Fibroblast of lung (primary cell): ENCODE measurements at regions not wholly inside any gene's neighbourhood (a gene's known extent, or its start where the extent isn't known, plus 50 kb on each side); places are given as distances from the start of the nearest gene placed in this dataset.

Source experiments
- EZH2 ChIP-seq: IDR thresholded peaks from 2 replicates; pipeline ENCODE4 v1.5.1; 2012; ENCODE audit warnings: low read length, control low read depth, mild to moderate bottlenecking; ENCODE audit errors: missing control alignments
- TF ChIP-seq, protein P1 (sequence below), 2 donors: IDR thresholded peaks in 1 of 2; conservative IDR thresholded peaks in 1 of 2; 1 replicate in 1 of 2; 2 replicates in 1 of 2; pipeline ENCODE4 v1.5.1; 2011 to 2012; ENCODE audit warnings: low read length in 2 of 2, control low read depth in 1 of 2, inconsistent platforms in 1 of 2, low read depth in 1 of 2, mild to moderate bottlenecking in 1 of 2

DNA sequence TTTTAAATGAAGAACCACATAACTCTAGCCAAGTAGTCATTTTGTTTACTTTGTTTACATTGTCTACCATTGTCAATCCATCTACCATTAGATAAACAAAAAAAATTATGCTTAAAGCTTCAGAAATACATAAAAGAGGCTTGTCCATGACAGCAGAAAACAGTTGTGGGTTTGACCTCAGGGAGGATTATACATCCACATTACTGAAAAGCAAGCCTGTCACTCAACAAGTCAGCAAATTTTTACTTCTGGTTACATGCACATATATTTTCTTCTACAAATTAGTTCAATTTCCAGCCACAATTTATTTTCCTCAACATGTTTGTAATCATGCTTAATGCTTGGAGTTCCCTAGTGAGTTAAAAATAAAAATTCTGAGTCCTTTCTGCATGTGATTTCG is 713.3 kb downstream of the COL12A1 start:
- TF ChIP-seq, protein P1, sequence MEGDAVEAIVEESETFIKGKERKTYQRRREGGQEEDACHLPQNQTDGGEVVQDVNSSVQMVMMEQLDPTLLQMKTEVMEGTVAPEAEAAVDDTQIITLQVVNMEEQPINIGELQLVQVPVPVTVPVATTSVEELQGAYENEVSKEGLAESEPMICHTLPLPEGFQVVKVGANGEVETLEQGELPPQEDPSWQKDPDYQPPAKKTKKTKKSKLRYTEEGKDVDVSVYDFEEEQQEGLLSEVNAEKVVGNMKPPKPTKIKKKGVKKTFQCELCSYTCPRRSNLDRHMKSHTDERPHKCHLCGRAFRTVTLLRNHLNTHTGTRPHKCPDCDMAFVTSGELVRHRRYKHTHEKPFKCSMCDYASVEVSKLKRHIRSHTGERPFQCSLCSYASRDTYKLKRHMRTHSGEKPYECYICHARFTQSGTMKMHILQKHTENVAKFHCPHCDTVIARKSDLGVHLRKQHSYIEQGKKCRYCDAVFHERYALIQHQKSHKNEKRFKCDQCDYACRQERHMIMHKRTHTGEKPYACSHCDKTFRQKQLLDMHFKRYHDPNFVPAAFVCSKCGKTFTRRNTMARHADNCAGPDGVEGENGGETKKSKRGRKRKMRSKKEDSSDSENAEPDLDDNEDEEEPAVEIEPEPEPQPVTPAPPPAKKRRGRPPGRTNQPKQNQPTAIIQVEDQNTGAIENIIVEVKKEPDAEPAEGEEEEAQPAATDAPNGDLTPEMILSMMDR (conservative IDR thresholded peaks at IDR 0.05 in 1 of 2, IDR thresholded peaks at IDR 0.05 in 1 of 2; ENCODE audit: low read depth in 1 of 2, low read length in 2 of 2) = no peak
- no peak for TF ChIP-seq EZH2
